ENCODE measurements at regions not wholly inside any gene's neighbourhood (a gene's known extent, or its start where the extent isn't known, plus 50 kb on each side); places are given as distances from the start of the nearest gene placed in this dataset.

DNA sequence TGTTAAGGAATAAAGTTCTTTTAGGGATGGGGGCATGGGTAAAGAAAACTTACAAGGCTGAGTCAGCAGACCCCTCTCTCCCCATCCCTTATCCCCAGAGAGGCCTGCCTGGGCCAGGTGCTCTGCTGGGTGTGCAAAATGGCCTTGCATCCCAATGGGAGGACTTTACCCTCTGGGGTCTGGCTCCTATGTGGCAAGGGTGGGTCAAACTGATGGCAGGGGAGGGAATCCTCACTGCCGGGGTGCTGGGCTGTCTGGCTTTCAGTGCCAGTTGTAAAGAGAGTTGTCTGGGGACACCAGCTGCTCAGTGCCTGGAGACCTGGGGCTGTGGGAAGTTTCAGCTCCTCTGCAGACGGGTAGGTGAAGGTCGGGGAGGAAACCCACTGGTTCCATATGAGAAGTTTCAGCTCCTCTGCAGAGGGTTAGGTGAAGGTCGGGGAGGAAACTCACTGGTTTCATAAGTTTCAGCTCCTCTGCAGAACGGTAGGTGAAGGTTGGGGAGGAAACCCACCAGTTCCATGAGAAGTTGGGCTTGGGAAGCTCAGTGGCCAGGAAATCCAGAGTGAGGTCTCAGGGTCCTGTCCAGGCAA, 127.2 kb upstream of the PODXL start:
- TF ChIP-seq, protein P1, sequence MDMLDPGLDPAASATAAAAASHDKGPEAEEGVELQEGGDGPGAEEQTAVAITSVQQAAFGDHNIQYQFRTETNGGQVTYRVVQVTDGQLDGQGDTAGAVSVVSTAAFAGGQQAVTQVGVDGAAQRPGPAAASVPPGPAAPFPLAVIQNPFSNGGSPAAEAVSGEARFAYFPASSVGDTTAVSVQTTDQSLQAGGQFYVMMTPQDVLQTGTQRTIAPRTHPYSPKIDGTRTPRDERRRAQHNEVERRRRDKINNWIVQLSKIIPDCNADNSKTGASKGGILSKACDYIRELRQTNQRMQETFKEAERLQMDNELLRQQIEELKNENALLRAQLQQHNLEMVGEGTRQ (CRISPR knock-in tag; IDR thresholded peaks at IDR 0.05): no peak
- TF ChIP-seq, protein P2, sequence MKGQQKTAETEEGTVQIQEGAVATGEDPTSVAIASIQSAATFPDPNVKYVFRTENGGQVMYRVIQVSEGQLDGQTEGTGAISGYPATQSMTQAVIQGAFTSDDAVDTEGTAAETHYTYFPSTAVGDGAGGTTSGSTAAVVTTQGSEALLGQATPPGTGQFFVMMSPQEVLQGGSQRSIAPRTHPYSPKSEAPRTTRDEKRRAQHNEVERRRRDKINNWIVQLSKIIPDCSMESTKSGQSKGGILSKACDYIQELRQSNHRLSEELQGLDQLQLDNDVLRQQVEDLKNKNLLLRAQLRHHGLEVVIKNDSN (CRISPR knock-in tag; IDR thresholded peaks at IDR 0.05): no peak
- TF ChIP-seq, protein P3, sequence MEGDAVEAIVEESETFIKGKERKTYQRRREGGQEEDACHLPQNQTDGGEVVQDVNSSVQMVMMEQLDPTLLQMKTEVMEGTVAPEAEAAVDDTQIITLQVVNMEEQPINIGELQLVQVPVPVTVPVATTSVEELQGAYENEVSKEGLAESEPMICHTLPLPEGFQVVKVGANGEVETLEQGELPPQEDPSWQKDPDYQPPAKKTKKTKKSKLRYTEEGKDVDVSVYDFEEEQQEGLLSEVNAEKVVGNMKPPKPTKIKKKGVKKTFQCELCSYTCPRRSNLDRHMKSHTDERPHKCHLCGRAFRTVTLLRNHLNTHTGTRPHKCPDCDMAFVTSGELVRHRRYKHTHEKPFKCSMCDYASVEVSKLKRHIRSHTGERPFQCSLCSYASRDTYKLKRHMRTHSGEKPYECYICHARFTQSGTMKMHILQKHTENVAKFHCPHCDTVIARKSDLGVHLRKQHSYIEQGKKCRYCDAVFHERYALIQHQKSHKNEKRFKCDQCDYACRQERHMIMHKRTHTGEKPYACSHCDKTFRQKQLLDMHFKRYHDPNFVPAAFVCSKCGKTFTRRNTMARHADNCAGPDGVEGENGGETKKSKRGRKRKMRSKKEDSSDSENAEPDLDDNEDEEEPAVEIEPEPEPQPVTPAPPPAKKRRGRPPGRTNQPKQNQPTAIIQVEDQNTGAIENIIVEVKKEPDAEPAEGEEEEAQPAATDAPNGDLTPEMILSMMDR (IDR thresholded peaks at IDR 0.05): no peak
- TF ChIP-seq, protein P4, sequence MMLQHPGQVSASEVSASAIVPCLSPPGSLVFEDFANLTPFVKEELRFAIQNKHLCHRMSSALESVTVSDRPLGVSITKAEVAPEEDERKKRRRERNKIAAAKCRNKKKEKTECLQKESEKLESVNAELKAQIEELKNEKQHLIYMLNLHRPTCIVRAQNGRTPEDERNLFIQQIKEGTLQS (CRISPR knock-in tag; conservative IDR thresholded peaks at IDR 0.05): no peak
- TF ChIP-seq MXD4 (CRISPR knock-in tag; IDR thresholded peaks at IDR 0.05; ENCODE audit: borderline replicate concordance) (no peak), NR1H2 (CRISPR knock-in tag; IDR thresholded peaks at IDR 0.05) (no peak), TEAD4 (CRISPR knock-in tag; IDR thresholded peaks at IDR 0.05) (no peak), SP1 (CRISPR knock-in tag; conservative IDR thresholded peaks at IDR 0.05) (no peak), ZNF138 (CRISPR knock-in tag; conservative IDR thresholded peaks at IDR 0.05) (no peak)
- TF ChIP-seq, protein P5, sequence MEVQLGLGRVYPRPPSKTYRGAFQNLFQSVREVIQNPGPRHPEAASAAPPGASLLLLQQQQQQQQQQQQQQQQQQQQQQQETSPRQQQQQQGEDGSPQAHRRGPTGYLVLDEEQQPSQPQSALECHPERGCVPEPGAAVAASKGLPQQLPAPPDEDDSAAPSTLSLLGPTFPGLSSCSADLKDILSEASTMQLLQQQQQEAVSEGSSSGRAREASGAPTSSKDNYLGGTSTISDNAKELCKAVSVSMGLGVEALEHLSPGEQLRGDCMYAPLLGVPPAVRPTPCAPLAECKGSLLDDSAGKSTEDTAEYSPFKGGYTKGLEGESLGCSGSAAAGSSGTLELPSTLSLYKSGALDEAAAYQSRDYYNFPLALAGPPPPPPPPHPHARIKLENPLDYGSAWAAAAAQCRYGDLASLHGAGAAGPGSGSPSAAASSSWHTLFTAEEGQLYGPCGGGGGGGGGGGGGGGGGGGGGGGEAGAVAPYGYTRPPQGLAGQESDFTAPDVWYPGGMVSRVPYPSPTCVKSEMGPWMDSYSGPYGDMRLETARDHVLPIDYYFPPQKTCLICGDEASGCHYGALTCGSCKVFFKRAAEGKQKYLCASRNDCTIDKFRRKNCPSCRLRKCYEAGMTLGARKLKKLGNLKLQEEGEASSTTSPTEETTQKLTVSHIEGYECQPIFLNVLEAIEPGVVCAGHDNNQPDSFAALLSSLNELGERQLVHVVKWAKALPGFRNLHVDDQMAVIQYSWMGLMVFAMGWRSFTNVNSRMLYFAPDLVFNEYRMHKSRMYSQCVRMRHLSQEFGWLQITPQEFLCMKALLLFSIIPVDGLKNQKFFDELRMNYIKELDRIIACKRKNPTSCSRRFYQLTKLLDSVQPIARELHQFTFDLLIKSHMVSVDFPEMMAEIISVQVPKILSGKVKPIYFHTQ (CRISPR knock-in tag; IDR thresholded peaks at IDR 0.05): no peak
